OCI-LY7 (cell line): ENCODE measurements at regions not wholly inside any gene's neighbourhood (a gene's known extent, or its start where the extent isn't known, plus 50 kb on each side); places are given as distances from the start of the nearest gene placed in this dataset.

Experiments
- BruUV-seq: library from RNA; stranded (reverse); fragments of 400-500 nt; replicated peaks from 2 replicates; lab custom pipeline; 2021; lab: Mats Ljungman, UMichigan
- CTCF ChIA-PET: fragments of 300-600 bp; sonication (Branson Sonifier 250); formaldehyde crosslinking; loops from one replicate; lab custom pipeline; 2022; ENCODE audit warnings: antibody characterized with exemption; ENCODE audit not compliant: unreplicated experiment; lab: Charles Lee
- POLR2A ChIA-PET: fragments of 300-600 bp; sonication (Branson Sonifier 250); formaldehyde crosslinking; loops from one replicate; lab custom pipeline; 2022; ENCODE audit warnings: antibody characterized with exemption; lab: Charles Lee
- DNase-seq: peaks from one replicate; pipeline ENCODE4 v3.0.0-alpha.2; 2015; ENCODE audit warnings: low spot score
- H2AFZ ChIP-seq: fragments of 200-600 bp; sonication (generic), shearing (Covaris generic); 2 replicates; pipeline ENCODE4 v1.6.1; 2014; ENCODE audit warnings: mild to moderate bottlenecking, antibody characterized with exemption, low read length, moderate library complexity
- H3K27ac ChIP-seq: fragments of 200-600 bp; sonication (generic); 2 replicates; pipeline ENCODE4 v1.5.1; 2014; ENCODE audit warnings: mixed run types, low read depth, mild to moderate bottlenecking, moderate library complexity, low read length, inconsistent platforms; ENCODE audit not compliant: poor library complexity, severe bottlenecking
- H3K36me3 ChIP-seq: fragments of 200-600 bp; sonication (generic); 2 replicates; pipeline ENCODE4 v1.6.1; 2014; ENCODE audit warnings: mild to moderate bottlenecking, antibody characterized with exemption, low read length, moderate library complexity, mixed read lengths; ENCODE audit not compliant: insufficient read depth
- H3K4me1 ChIP-seq: fragments of 200-600 bp; sonication (generic); 2 replicates; pipeline ENCODE4 v1.5.1; 2014; ENCODE audit warnings: mild to moderate bottlenecking, low read length; ENCODE audit not compliant: insufficient read depth, poor library complexity, severe bottlenecking
- H3K4me2 ChIP-seq: fragments of 200-600 bp; sonication (generic); 2 replicates; pipeline ENCODE4 v1.6.1; 2014; ENCODE audit warnings: mild to moderate bottlenecking, low read length
- H3K4me3 ChIP-seq: fragments of 200-600 bp; sonication (generic); 2 replicates; pipeline ENCODE4 v1.5.1; 2014; ENCODE audit warnings: mild to moderate bottlenecking, low read depth, low read length; ENCODE audit not compliant: poor library complexity, severe bottlenecking
- H3K79me2 ChIP-seq: fragments of 200-600 bp; sonication (generic); 2 replicates; pipeline ENCODE4 v1.6.1; 2016; ENCODE audit warnings: low read depth, mild to moderate bottlenecking, low read length, moderate library complexity, mixed read lengths; ENCODE audit not compliant: insufficient read depth
- H3K9me2 ChIP-seq: fragments of 200-600 bp; sonication (generic); 2 replicates; pipeline ENCODE4 v1.6.1; 2016; ENCODE audit warnings: mild to moderate bottlenecking, low read length, mixed read lengths; ENCODE audit not compliant: insufficient read depth
- H3K9me3 ChIP-seq: fragments of 200-600 bp; sonication (generic); 2 replicates; pipeline ENCODE4 v1.6.1; 2014; ENCODE audit warnings: mild to moderate bottlenecking, mixed run types, low read length, mixed read lengths
- H4K20me1 ChIP-seq: fragments of 200-600 bp; sonication (generic); 2 replicates; pipeline ENCODE4 v1.6.1; 2014; ENCODE audit warnings: mild to moderate bottlenecking, antibody characterized with exemption, low read length, moderate library complexity, mixed read lengths; ENCODE audit not compliant: insufficient read depth
- EZH2phosphoT487 ChIP-seq: fragments of 200-600 bp; sonication (generic); IDR thresholded peaks from 2 replicates; pipeline ENCODE4 v1.6.1; 2018; ENCODE audit warnings: low read depth, borderline replicate concordance, mild to moderate bottlenecking, mixed run types, antibody characterized with exemption, low read length, moderate library complexity, mixed read lengths
- intact Hi-C: fragments of 100-400 bp; cut with micrococcal nuclease; formaldehyde crosslinking; loops from one replicate; pipeline ENCODE4 v1.10.0; 2022; ENCODE audit not compliant: unreplicated experiment
- TF ChIP-seq, protein P1 (sequence below): fragments of 200-600 bp; sonication (generic); conservative IDR thresholded peaks from 2 replicates; pipeline ENCODE4 v1.5.1; 2014; ENCODE audit warnings: mild to moderate bottlenecking, antibody characterized with exemption, low read length, moderate library complexity, mixed read lengths

DNA sequence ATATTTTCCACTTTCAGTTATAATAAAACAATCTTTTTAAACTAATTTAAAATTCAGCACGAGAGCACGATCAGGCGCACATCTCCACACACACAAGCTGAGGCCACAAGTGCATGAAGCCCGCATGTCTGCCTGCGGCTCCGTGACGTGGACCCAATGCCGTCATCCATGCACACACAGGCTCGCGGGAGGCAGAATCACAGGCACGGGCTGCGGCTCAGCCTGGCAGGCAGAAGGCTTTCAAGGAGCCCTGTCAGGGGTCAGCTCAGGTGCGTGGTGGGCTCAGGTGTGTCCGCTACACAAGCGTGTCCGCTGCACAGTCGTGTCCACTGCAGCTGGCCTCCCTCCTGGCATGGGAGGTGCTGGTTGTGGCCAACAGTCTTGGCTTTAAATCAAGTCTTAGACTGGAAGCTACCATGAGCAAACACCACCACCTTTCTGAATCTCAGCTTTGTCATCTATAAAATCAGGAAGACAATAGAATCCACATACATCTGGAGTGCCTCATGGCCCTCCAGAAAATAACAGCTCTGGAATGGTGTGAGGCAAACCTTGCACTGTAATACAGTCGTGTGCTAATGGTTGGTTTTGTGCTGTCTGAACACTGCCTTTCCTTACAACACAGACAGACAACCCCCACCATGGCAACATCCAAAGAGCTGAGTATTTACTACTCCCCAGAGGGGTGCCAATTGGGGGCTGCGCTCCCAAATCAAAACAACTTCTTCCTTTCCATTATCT lies 210.1 kb downstream of the NDUFA10 start:
- H3K79me2 ChIP-seq, result no peaks in the 10 kb centered on the region
- ChIA-PET CTCF (no interaction called here), POLR2A (no interaction called here)
- H2AFZ ChIP-seq, result no peak overlapping the region
- no peak for DNase-seq
- no peaks in the 10 kb centered on the region for H4K20me1 ChIP-seq
- intact Hi-C loops, result no loop called here
- no TSS peak for BruUV-seq
- no peak overlapping the region for H3K27ac ChIP-seq
- H3K4me3 ChIP-seq, result no peak overlapping the region
- TF ChIP-seq EZH2phosphoT487, result no peak
- TF ChIP-seq, protein P1, sequence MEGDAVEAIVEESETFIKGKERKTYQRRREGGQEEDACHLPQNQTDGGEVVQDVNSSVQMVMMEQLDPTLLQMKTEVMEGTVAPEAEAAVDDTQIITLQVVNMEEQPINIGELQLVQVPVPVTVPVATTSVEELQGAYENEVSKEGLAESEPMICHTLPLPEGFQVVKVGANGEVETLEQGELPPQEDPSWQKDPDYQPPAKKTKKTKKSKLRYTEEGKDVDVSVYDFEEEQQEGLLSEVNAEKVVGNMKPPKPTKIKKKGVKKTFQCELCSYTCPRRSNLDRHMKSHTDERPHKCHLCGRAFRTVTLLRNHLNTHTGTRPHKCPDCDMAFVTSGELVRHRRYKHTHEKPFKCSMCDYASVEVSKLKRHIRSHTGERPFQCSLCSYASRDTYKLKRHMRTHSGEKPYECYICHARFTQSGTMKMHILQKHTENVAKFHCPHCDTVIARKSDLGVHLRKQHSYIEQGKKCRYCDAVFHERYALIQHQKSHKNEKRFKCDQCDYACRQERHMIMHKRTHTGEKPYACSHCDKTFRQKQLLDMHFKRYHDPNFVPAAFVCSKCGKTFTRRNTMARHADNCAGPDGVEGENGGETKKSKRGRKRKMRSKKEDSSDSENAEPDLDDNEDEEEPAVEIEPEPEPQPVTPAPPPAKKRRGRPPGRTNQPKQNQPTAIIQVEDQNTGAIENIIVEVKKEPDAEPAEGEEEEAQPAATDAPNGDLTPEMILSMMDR, result no peak
- H3K4me2 ChIP-seq, result no peak overlapping the region
- no peaks in the 10 kb centered on the region for H3K9me3 ChIP-seq
- H3K36me3 ChIP-seq, result no peaks in the 10 kb centered on the region
- H3K4me1 ChIP-seq, result no peaks in the 10 kb centered on the region
- H3K9me2 ChIP-seq, result no peaks in the 10 kb centered on the region

DNA sequence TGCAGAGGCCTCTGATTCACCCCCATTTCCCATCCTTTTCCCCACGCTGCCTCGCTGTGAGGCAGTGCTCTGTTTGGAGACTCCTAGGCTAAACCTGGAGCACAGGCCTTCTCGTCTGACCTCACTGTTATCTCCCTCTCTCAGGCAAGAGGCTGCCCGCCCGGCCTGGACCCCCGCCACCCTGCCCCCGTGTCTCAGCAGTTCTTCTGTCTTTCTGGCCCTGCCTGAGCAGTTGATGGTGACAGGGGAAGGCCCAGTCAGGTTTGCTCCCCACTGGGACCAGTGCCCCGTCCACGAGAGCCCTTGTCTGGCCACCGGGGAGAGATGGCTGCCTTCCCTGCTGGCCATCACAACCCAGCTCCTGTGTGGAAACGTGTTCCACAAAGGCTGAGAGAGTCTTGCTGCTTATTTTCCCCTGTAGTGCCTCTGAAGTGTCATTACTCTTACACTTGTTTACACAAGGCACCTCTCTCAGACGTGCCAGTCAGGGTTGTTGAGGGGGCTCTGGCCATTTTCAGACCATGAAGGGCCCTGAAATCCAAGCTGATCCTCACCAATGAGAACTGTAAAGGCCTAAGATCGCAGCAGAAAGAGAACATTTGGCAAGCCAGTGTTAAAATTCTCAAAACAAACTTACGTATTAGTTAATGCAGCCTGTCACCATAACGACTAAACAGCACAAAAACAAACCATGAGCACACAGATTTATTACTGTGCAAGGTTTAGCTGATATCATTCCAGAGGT lies 210.9 kb downstream of the NDUFA10 start:
- CTCF ChIA-PET, result no interaction called here
- DNase-seq, result no peak

DNA sequence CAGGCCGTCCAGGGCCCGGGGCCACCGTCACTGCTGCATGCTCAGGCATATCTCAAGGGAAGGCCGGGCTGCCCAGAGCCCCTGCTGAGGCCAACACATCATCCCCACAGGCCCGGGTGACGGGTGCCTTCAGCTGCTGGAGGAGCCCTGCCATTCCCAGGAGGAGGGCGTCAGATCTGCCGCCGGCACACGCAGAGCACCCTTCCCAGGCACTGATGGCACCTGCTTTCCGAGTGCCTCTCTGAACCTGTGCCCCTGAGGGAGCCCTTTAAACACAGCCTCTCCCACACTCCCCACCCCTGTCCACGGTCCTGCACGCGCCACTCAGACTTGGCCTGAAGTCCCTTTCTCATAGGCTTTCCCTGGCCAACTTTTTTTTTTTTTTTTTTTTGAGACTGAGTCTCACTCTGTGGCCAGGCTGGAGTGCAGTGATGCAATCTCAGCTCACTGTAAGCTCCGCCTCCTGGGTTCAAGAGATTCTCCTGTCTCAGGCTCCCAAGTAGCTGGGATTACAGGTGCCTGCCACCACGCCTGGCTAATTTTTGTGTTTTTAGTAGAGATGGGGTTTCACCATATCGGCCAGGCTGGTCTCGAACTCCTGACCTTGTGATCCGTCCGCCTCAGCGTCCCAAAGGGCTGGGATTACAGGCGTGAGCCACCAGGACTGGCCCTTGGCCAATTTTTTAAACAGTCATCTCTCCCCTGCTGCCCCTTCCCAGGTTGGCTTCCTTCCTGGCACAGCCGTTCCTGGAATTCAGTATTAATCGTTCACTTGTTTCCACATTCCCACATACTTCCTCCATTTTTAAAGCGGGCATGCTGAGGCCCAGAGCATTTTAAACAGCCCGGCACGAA lies 211.7 kb downstream of the NDUFA10 start:
- Histone ChIP-seq H3K9me2 (no peaks in the 10 kb centered on the region), H3K4me1 (no peaks in the 10 kb centered on the region), H3K9me3 (no peaks in the 10 kb centered on the region), H3K79me2 (no peaks in the 10 kb centered on the region), H3K4me2 (no peak overlapping the region), H2AFZ (no peak overlapping the region), H3K36me3 (no peaks in the 10 kb centered on the region), H3K4me3 (no peak overlapping the region), H4K20me1 (no peaks in the 10 kb centered on the region), H3K27ac (no peak overlapping the region)
- no peak for DNase-seq
- TF ChIP-seq, protein P1, result no peak
- TF ChIP-seq EZH2phosphoT487, result no peak
- POLR2A ChIA-PET, result no interaction called here
- intact Hi-C loops, result no loop called here
- no TSS peak for BruUV-seq
- CTCF ChIA-PET, result no interaction called here

More for the DNA sequence above, 210.9 kb downstream of the NDUFA10 start:
- intact Hi-C loops, result no loop called here
- H4K20me1 ChIP-seq, result no peaks in the 10 kb centered on the region
- no peak overlapping the region for H2AFZ ChIP-seq
- no TSS peak for BruUV-seq
- no peaks in the 10 kb centered on the region for H3K4me1 ChIP-seq
- POLR2A ChIA-PET, result no interaction called here
- H3K4me2 ChIP-seq, result no peak overlapping the region
- no peak overlapping the region for H3K27ac ChIP-seq
- no peaks in the 10 kb centered on the region for H3K9me3 ChIP-seq
- H3K4me3 ChIP-seq, result no peak overlapping the region
- H3K79me2 ChIP-seq, result no peaks in the 10 kb centered on the region
- no peak for TF ChIP-seq EZH2phosphoT487
- H3K36me3 ChIP-seq, result no peaks in the 10 kb centered on the region
- no peaks in the 10 kb centered on the region for H3K9me2 ChIP-seq
